ENCODE measurements at regions not wholly inside any gene's neighbourhood (a gene's known extent, or its start where the extent isn't known, plus 50 kb on each side); places are given as distances from the start of the nearest gene placed in this dataset.

- no peak for TF ChIP-seq CTCF (conservative IDR thresholded peaks at IDR 0.05)
- no peak for TF ChIP-seq EZH2 (IDR thresholded peaks at IDR 0.05; ENCODE audit: low read depth)
These were observed 124.5 kb upstream of the ERG start for GRCh38 chr21:38622827-38623209.
